ENCODE measurements at regions not wholly inside any gene's neighbourhood (a gene's known extent, or its start where the extent isn't known, plus 50 kb on each side); places are given as distances from the start of the nearest gene placed in this dataset.

- no peak for TF ChIP-seq JUND (IDR thresholded peaks at IDR 0.05)
- TF ChIP-seq CTCF (IDR thresholded peaks at IDR 0.05; ENCODE audit: low read depth, low read length, missing input control): no peak
- no peak for TF ChIP-seq FOXA1 (IDR thresholded peaks at IDR 0.05)
- no peak for TF ChIP-seq YY1 (IDR thresholded peaks at IDR 0.05)
- TF ChIP-seq ZBTB33 (IDR thresholded peaks at IDR 0.05): no peak
- TF ChIP-seq EGR1 (IDR thresholded peaks at IDR 0.05; ENCODE audit: low read depth in 2 of 2): no peak
- TF ChIP-seq HNF4G (IDR thresholded peaks at IDR 0.05): no peak
- no peak for TF ChIP-seq ATF3 (IDR thresholded peaks at IDR 0.05)
- TF ChIP-seq SP1 (IDR thresholded peaks at IDR 0.05): no peak
- TF ChIP-seq REST (IDR thresholded peaks at IDR 0.05): no peak
- TF ChIP-seq HNF4A (conservative IDR thresholded peaks at IDR 0.05): no peak
- no peak for TF ChIP-seq FOXA2 (IDR thresholded peaks at IDR 0.05)
- TF ChIP-seq GABPA (IDR thresholded peaks at IDR 0.05 in 1 of 2, conservative IDR thresholded peaks at IDR 0.05 in 1 of 2): no peak
- no peak for TF ChIP-seq RXRA (IDR thresholded peaks at IDR 0.05)
- no peak for TF ChIP-seq TAF1 (conservative IDR thresholded peaks at IDR 0.05)
- no peak for TF ChIP-seq MAX (IDR thresholded peaks at IDR 0.05)
- Histone ChIP-seq H3K9me3 (ENCODE audit: control insufficient read depth in 4 of 4, low read length in 3 of 4) (no peaks in the 10 kb centered on the region), H3K27ac (ENCODE audit: low read depth in 1 of 2, low read length in 2 of 2) (no peak overlapping the region), H3K27me3 (ENCODE audit: control insufficient read depth in 4 of 4, insufficient read depth in 4 of 4, low read length in 3 of 4) (peaks cover 0 to 2% (median 0%) of the 10 kb centered on the region in 4 donors), H3K4me1 (ENCODE audit: control insufficient read depth in 4 of 4, insufficient read depth in 4 of 4, low read length in 3 of 4) (no peaks in the 10 kb centered on the region), H3K36me3 (ENCODE audit: control insufficient read depth in 4 of 4, insufficient read depth in 3 of 4, low read depth in 1 of 4, low read length in 3 of 4) (no peaks in the 10 kb centered on the region), H3K4me3 (ENCODE audit: low read depth in 1 of 3, low read length in 3 of 3) (no peak overlapping the region), H3K9ac (ENCODE audit: low read depth in 1 of 2, low read length in 2 of 2) (no peak overlapping the region)
- no peak for DNase-seq (ENCODE audit: low spot score)
- 90% methylated on average over 2 of the region's 2 CpGs for WGBS
Measured at GRCh38 chr12:5295996-5296395, 135.9 kb upstream of the NTF3 start.

GRCh38 chr12:5301539-5301938 lies 130.4 kb upstream of the NTF3 start:
- H3K27me3 ChIP-seq (ENCODE audit: control insufficient read depth in 4 of 4, insufficient read depth in 4 of 4, low read length in 3 of 4): no peaks in the 10 kb centered on the region
- no peak overlapping the region for H3K9ac ChIP-seq (ENCODE audit: low read depth in 1 of 2, low read length in 2 of 2)
- no peak overlapping the region for H3K4me3 ChIP-seq (ENCODE audit: low read depth in 1 of 3, low read length in 3 of 3)
- H3K36me3 ChIP-seq (ENCODE audit: control insufficient read depth in 4 of 4, insufficient read depth in 3 of 4, low read depth in 1 of 4, low read length in 3 of 4): no peaks in the 10 kb centered on the region
- no peaks in the 10 kb centered on the region for H3K9me3 ChIP-seq (ENCODE audit: control insufficient read depth in 4 of 4, low read length in 3 of 4)
- no peak overlapping the region for H3K27ac ChIP-seq (ENCODE audit: low read depth in 1 of 2, low read length in 2 of 2)
- DNase-seq (ENCODE audit: low spot score): no peak
- TF ChIP-seq RXRA (IDR thresholded peaks at IDR 0.05) (peak; percentile 86 to 89), HNF4A (conservative IDR thresholded peaks at IDR 0.05) (peak; percentile 41 to 44), RAD21 (IDR thresholded peaks at IDR 0.05) (no peak)
- no peaks in the 10 kb centered on the region for H3K4me1 ChIP-seq (ENCODE audit: control insufficient read depth in 4 of 4, insufficient read depth in 4 of 4, low read length in 3 of 4)
